Right lobe of liver (tissue), 6 donors: ENCODE measurements at regions not wholly inside any gene's neighbourhood (a gene's known extent, or its start where the extent isn't known, plus 50 kb on each side); places are given as distances from the start of the nearest gene placed in this dataset.
A peak's percentile ranks its signal among the peaks of the same experiment; 100 is the strongest.

Experiments used
- ATAC-seq, 4 donors: fragments of 200-7000 bp; cut with Tn5 transposase; one replicate each; pipeline ENCODE4 v1.9.1; 2020; ENCODE audit warnings: mild to moderate bottlenecking in 4 of 4, moderate library complexity in 4 of 4
- DNase-seq, 3 donors: peaks; one replicate each; pipeline ENCODE4 v3.0.0-alpha.2; 2020
- H3K27ac ChIP-seq, 3 donors: fragments of 200-600 bp; one replicate each; pipeline ENCODE4 v1.8.0; 2022
- H3K27me3 ChIP-seq, 2 donors: fragments of 200-600 bp; one replicate each; pipeline ENCODE4 v1.8.0; 2022
- H3K36me3 ChIP-seq, 4 donors: fragments of 200-600 bp; sonication (generic) in 1 of 4; one replicate each; pipeline versions ENCODE4 v1.5.1 to v1.8.0; 2017 to 2022; ENCODE audit warnings: control low read depth in 1 of 4
- H3K4me1 ChIP-seq, 4 donors: fragments of 200-600 bp; sonication (generic) in 1 of 4; one replicate each; pipeline versions ENCODE4 v1.5.1 to v1.8.0; 2017 to 2022; ENCODE audit warnings: control low read depth in 1 of 4
- H3K4me3 ChIP-seq, 3 donors: fragments of 200-600 bp; one replicate each; pipeline ENCODE4 v1.8.0; 2022
- H3K9me3 ChIP-seq, 4 donors: fragments of 200-600 bp; sonication (generic) in 1 of 4; one replicate each; pipeline versions ENCODE4 v1.5.1 to v1.8.0; 2017 to 2022; ENCODE audit warnings: control low read depth in 1 of 4
- POLR2A ChIP-seq: fragments of 450-650 bp; IDR thresholded peaks from one replicate; pipeline ENCODE4 v1.6.1; 2017; ENCODE audit warnings: antibody characterized with exemption, mild to moderate bottlenecking
- WGBS: methylation state at CpG from one replicate; pipeline ENCODE4 v1.1.6; 2018; ENCODE audit warnings: low coverage, low lambda C conversion rate; ENCODE audit not compliant: insufficient coverage; ENCODE audit errors: missing lambda C conversion rate; 5-methylcytosine and 5-hydroxymethylcytosine counted together
- intact Hi-C, 2 donors: fragments of 100-400 bp; cut with DNase I; formaldehyde crosslinking; loops; one replicate each; pipeline versions ENCODE4 v1.11.2 to v1.14.1; 2022
- TF ChIP-seq, protein P1 (sequence below), 4 donors: fragments of 200-600 bp in 3 of 4; fragments of 450-650 bp in 1 of 4; IDR thresholded peaks; one replicate each; pipeline versions ENCODE4 v1.5.1 to v1.8.0; 2016 to 2022; ENCODE audit warnings: antibody characterized with exemption in 4 of 4, mild to moderate bottlenecking in 2 of 4
- donor health status: DM: no; HTN: yes; CAD: no.
- donor health status: DM: no; HTN: no; CAD: no.
- donor health status: DM: no; HTN: no; CAD: no.
- donor health status: DM: no; HTN: yes; CAD: no.
- donor health status: DM: no; HTN: yes; CAD: no.

DNA sequence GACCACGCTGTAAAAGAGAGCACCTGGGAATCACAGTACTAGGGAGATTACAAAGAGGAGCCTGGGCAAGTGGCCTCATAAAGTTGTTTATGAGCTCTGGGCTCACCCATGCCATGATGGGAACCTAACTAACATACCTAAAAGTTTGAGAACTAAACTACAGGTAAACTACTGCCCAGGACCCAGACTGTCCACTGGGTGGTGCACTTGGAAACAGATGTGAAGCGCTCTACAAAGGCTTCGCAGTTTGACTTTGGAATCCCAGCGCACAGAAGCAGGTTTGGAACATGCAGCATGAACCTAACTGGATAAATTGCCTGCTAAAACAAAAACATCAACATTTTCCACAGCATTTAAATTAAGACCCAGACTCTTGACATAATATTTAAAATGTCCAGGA is 418.6 kb downstream of the FAM181B start:
- H3K27ac ChIP-seq = no peak overlapping the region
- no peak overlapping the region for H3K4me3 ChIP-seq
- ATAC-seq = peak; percentile 44 to 69 (median 60)
- peak in 1 of 3 donors; percentile 25 for DNase-seq
- WGBS = 19% methylated on average over 3 of the region's 4 CpGs
- intact Hi-C loops = no loop called here
- no peaks in the 10 kb centered on the region for H3K4me1 ChIP-seq
- no peak for TF ChIP-seq POLR2A
- TF ChIP-seq, protein P1, sequence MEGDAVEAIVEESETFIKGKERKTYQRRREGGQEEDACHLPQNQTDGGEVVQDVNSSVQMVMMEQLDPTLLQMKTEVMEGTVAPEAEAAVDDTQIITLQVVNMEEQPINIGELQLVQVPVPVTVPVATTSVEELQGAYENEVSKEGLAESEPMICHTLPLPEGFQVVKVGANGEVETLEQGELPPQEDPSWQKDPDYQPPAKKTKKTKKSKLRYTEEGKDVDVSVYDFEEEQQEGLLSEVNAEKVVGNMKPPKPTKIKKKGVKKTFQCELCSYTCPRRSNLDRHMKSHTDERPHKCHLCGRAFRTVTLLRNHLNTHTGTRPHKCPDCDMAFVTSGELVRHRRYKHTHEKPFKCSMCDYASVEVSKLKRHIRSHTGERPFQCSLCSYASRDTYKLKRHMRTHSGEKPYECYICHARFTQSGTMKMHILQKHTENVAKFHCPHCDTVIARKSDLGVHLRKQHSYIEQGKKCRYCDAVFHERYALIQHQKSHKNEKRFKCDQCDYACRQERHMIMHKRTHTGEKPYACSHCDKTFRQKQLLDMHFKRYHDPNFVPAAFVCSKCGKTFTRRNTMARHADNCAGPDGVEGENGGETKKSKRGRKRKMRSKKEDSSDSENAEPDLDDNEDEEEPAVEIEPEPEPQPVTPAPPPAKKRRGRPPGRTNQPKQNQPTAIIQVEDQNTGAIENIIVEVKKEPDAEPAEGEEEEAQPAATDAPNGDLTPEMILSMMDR (IDR thresholded peaks at IDR 0.05) = peak; percentile 20 to 33 (median 30)
- H3K27me3 ChIP-seq = no peaks in the 10 kb centered on the region
- no peaks in the 10 kb centered on the region for H3K9me3 ChIP-seq
- no peaks in the 10 kb centered on the region for H3K36me3 ChIP-seq

DNA sequence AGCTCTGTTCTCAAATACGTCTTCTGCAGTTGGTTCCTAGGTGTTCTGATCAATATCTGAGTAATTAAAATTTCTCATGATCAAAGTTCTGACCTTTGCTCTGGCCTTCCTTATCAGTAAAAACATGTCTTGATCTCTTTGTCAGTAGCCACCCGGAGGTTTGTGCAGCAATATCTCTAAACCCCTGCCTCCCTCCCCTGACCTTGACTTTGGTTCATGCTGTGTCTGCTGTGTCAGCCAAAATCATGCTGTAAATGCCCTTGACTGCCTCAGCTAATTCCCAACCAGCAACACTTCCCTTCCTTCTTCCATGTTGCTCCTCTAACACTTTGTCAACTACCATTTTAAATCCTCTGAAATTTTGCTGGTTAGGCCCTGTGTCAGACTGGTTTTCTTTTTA is 424.7 kb downstream of the FAM181B start:
- no peak for DNase-seq
- 4% methylated on average over 2 of the region's 2 CpGs for WGBS

DNA sequence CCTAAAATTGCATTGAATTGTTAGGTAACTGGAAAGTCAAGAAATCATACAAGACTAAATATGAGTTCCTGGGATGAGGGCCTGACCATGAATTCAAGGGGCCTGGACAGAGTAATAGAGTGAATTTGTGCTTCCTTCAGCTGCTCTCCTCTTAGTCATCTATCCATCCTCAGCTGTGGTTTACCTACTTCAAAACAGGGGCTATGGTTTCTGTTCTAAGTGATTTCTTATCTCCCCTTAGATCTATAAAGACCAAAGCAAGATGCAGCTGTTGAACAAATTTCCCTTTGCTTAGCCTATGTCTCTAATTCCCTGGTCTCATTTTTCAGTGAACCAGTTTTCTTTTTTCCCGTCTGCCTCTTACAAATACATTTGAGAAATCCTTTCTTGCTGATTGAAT is 428.5 kb downstream of the FAM181B start:
- TF ChIP-seq, protein P1 (IDR thresholded peaks at IDR 0.05) = no peak
- no peak for TF ChIP-seq POLR2A
- H3K27ac ChIP-seq = no peak overlapping the region
- no peak for ATAC-seq
- no peak overlapping the region for H3K4me3 ChIP-seq
- H3K27me3 ChIP-seq = no peaks in the 10 kb centered on the region
- no peaks in the 10 kb centered on the region for H3K9me3 ChIP-seq
- no peaks in the 10 kb centered on the region for H3K36me3 ChIP-seq
- intact Hi-C loops = no loop called here
- 33% methylated on average over 1 of the region's 1 CpG for WGBS
- H3K4me1 ChIP-seq = no peaks in the 10 kb centered on the region
- no peak for DNase-seq

More for the DNA sequence above, 424.7 kb downstream of the FAM181B start:
- no peak for ATAC-seq
- Histone ChIP-seq H3K27ac (no peak overlapping the region), H3K27me3 (no peaks in the 10 kb centered on the region), H3K9me3 (no peaks in the 10 kb centered on the region), H3K4me1 (no peaks in the 10 kb centered on the region), H3K36me3 (no peaks in the 10 kb centered on the region), H3K4me3 (no peak overlapping the region)
- TF ChIP-seq, protein P1 (IDR thresholded peaks at IDR 0.05) = no peak
- no peak for TF ChIP-seq POLR2A
- intact Hi-C loops = no loop called here

DNA sequence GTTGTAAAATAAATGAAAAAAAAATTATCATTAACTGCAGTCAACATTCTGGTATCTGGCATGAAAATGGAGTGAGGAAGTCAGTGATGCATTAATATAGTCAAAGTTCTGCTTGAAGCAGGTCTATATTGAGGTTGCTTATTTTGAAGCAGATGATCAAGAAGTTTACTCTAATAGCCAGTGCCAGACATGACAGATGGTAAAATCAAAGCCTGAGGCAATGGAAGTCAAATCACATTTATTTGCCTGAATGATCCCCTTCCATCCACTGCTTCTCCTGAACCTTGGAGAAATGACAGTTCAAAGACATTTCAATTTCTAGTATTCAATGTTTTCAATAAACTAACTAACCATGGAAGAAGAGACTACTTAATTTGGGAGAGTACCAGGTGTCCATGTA is 430.0 kb downstream of the FAM181B start:
- no peaks in the 10 kb centered on the region for H3K27me3 ChIP-seq
- no peaks in the 10 kb centered on the region for H3K9me3 ChIP-seq
- H3K4me1 ChIP-seq = no peaks in the 10 kb centered on the region
- no peaks in the 10 kb centered on the region for H3K36me3 ChIP-seq
- H3K4me3 ChIP-seq = no peak overlapping the region
- intact Hi-C loops = no loop called here
- TF ChIP-seq, protein P1 (IDR thresholded peaks at IDR 0.05) = no peak
- no peak for TF ChIP-seq POLR2A
- no peak overlapping the region for H3K27ac ChIP-seq
- ATAC-seq (no peak), DNase-seq (no peak)

DNA sequence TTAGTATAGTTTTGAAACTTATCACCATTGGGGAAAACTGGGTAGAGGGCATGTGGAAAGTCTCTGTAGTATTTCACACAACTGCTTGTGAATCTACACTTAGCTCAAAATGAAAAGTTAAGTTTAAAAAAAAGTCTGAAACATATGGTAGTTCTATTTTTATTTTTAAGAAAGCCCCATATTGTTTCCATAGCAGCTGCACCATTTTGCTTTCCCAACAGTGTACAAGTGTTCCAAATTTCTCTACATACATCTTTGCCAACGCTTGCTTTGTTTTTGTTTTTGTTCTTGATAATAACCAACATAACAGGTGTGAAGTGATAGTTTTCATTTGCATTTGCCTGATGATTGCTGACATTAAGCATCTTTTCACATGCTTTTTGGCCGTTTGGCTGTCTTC is 445.2 kb downstream of the FAM181B start:
- no peak for TF ChIP-seq POLR2A
- TF ChIP-seq, protein P1 (IDR thresholded peaks at IDR 0.05) = no peak
- no peaks in the 10 kb centered on the region for H3K9me3 ChIP-seq
- no peak overlapping the region for H3K4me3 ChIP-seq
- WGBS = 21% methylated on average over 2 of the region's 2 CpGs
- no peak for ATAC-seq
- H3K4me1 ChIP-seq = no peaks in the 10 kb centered on the region
- intact Hi-C loops = no loop called here
- no peak overlapping the region for H3K27ac ChIP-seq
- no peaks in the 10 kb centered on the region for H3K36me3 ChIP-seq
- no peak for DNase-seq
- no peaks in the 10 kb centered on the region for H3K27me3 ChIP-seq
